HEK293T (cell line): ENCODE measurements at regions not wholly inside any gene's neighbourhood (a gene's known extent, or its start where the extent isn't known, plus 50 kb on each side); places are given as distances from the start of the nearest gene placed in this dataset.

Experiments
- BHLHE40 ChIP-seq: fragments of 450-650 bp; IDR thresholded peaks from 2 replicates; pipeline ENCODE4 v1.6.1; 2016; ENCODE audit warnings: mild to moderate bottlenecking, moderate library complexity, borderline replicate concordance
- ELF4 ChIP-seq: fragments of 450-650 bp; IDR thresholded peaks from 2 replicates; pipeline ENCODE4 v1.6.1; 2017; ENCODE audit warnings: antibody characterized with exemption
- FOXA1 ChIP-seq: fragments of 450-650 bp; IDR thresholded peaks from 2 replicates; pipeline ENCODE4 v1.6.1; 2016; ENCODE audit warnings: mild to moderate bottlenecking
- FOXK2 ChIP-seq: fragments of 450-650 bp; IDR thresholded peaks from 2 replicates; pipeline ENCODE4 v1.6.1; 2016; ENCODE audit warnings: mild to moderate bottlenecking
- FOXM1 ChIP-seq: fragments of 450-650 bp; IDR thresholded peaks from 2 replicates; pipeline ENCODE4 v1.6.1; 2017; ENCODE audit warnings: mild to moderate bottlenecking, borderline replicate concordance
- HDGF ChIP-seq: fragments of 450-650 bp; IDR thresholded peaks from 2 replicates; pipeline ENCODE4 v1.6.1; 2017; ENCODE audit warnings: antibody characterized with exemption, borderline replicate concordance
- L3MBTL2 ChIP-seq: fragments of 450-650 bp; conservative IDR thresholded peaks from 2 replicates; pipeline ENCODE4 v1.6.1; 2016; ENCODE audit warnings: mild to moderate bottlenecking
- LEF1 ChIP-seq: fragments of 450-650 bp; IDR thresholded peaks from 2 replicates; pipeline ENCODE4 v1.6.1; 2017; ENCODE audit warnings: mild to moderate bottlenecking, borderline replicate concordance
- NFRKB ChIP-seq: fragments of 450-650 bp; IDR thresholded peaks from 2 replicates; pipeline ENCODE4 v1.6.1; 2016; ENCODE audit warnings: mild to moderate bottlenecking, moderate library complexity
- PKNOX1 ChIP-seq: fragments of 450-650 bp; IDR thresholded peaks from 2 replicates; pipeline ENCODE4 v1.6.1; 2016
- SP1 ChIP-seq: fragments of 450-650 bp; IDR thresholded peaks from 2 replicates; pipeline ENCODE4 v1.6.1; 2017
- SUZ12 ChIP-seq: fragments of 450-650 bp; IDR thresholded peaks from 2 replicates; pipeline ENCODE4 v1.6.1; 2016; ENCODE audit warnings: mild to moderate bottlenecking
- TARDBP ChIP-seq: fragments of 450-650 bp; IDR thresholded peaks from 2 replicates; pipeline ENCODE4 v1.6.1; 2016

GRCh38 chr2:43154685-43155084, 71.7 kb downstream of the ZFP36L2 start:
- TF ChIP-seq ELF4 (no peak), SUZ12 (no peak), FOXM1 (no peak), PKNOX1 (no peak), TARDBP (no peak), FOXK2 (no peak), NFRKB (no peak), HDGF (no peak), LEF1 (no peak), FOXA1 (no peak), SP1 (no peak), L3MBTL2 (no peak), BHLHE40 (no peak)
